ENCODE measurements at regions not wholly inside any gene's neighbourhood (a gene's known extent, or its start where the extent isn't known, plus 50 kb on each side); places are given as distances from the start of the nearest gene placed in this dataset.

DNA sequence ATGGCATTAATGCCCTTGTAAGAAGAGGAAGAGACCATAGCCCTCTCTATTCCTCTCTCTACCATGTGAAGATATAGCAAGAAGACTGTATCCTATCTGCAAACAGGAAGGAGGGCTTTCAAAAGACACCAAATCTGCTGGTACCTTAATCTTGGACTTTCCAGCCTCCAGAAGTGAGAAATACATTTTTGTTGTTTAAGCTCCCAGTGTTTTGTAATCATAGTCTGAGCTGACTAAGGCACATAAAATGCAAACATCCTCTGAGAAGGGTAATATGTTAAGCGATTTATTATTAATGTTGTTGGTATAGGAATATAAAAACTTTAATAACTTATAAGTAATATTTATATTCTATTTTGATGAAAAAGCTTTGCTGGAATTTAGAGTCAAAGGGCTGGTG is 559.8 kb downstream of the SUCLG1 start:
- TF ChIP-seq, protein P1, sequence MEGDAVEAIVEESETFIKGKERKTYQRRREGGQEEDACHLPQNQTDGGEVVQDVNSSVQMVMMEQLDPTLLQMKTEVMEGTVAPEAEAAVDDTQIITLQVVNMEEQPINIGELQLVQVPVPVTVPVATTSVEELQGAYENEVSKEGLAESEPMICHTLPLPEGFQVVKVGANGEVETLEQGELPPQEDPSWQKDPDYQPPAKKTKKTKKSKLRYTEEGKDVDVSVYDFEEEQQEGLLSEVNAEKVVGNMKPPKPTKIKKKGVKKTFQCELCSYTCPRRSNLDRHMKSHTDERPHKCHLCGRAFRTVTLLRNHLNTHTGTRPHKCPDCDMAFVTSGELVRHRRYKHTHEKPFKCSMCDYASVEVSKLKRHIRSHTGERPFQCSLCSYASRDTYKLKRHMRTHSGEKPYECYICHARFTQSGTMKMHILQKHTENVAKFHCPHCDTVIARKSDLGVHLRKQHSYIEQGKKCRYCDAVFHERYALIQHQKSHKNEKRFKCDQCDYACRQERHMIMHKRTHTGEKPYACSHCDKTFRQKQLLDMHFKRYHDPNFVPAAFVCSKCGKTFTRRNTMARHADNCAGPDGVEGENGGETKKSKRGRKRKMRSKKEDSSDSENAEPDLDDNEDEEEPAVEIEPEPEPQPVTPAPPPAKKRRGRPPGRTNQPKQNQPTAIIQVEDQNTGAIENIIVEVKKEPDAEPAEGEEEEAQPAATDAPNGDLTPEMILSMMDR (conservative IDR thresholded peaks at IDR 0.05; ENCODE audit: low read depth, low read length) = no peak
- no peak for TF ChIP-seq EZH2 (IDR thresholded peaks at IDR 0.05; ENCODE audit: low read length, unreplicated experiment)
